Kidney (tissue), 13 donors: ENCODE measurements at regions not wholly inside any gene's neighbourhood (a gene's known extent, or its start where the extent isn't known, plus 50 kb on each side); places are given as distances from the start of the nearest gene placed in this dataset.

ENCODE experiments used
- DNase-seq, 5 donors: peaks; one replicate each; pipeline ENCODE4 v3.0.0-alpha.2; 2013 to 2020
- FAIRE-seq: peaks from 2 replicates; lab custom pipeline; 2012; peaks lifted over from hg19 to GRCh38; lab: Jason Lieb, UNC
- H3K27ac ChIP-seq, 2 donors: one replicate each; pipeline ENCODE4 v1.7.0; 2013; ENCODE audit warnings: low read depth in 2 of 2, low read length in 2 of 2, inconsistent platforms in 1 of 2
- H3K27me3 ChIP-seq: one replicate; pipeline ENCODE4 v1.7.1; 2013; ENCODE audit warnings: low read length, inconsistent platforms; ENCODE audit not compliant: control insufficient read depth, insufficient read depth
- H3K36me3 ChIP-seq, 3 donors: one replicate each; pipeline versions ENCODE4 v1.7.0 to v1.7.1; 2013; ENCODE audit warnings: low read length in 3 of 3, control low read depth in 1 of 3, inconsistent platforms in 1 of 3; ENCODE audit not compliant: insufficient read depth in 3 of 3, control insufficient read depth in 2 of 3
- H3K4me1 ChIP-seq, 3 donors: one replicate each; pipeline versions ENCODE4 v1.7.0 to v1.7.1; 2013; ENCODE audit warnings: low read length in 3 of 3, inconsistent platforms in 1 of 3, low read depth in 1 of 3; ENCODE audit not compliant: control insufficient read depth in 2 of 3, insufficient read depth in 2 of 3
- H3K4me3 ChIP-seq, 3 donors: one replicate each; pipeline versions ENCODE4 v1.7.0 to v1.8.1; 2013; ENCODE audit warnings: low read length in 3 of 3, control low read depth in 1 of 3, inconsistent platforms in 1 of 3
- H3K9ac ChIP-seq, 3 donors: one replicate each; pipeline versions ENCODE4 v1.7.0 to v1.7.1; 2013; ENCODE audit warnings: low read length in 3 of 3, control low read depth in 1 of 3, inconsistent platforms in 1 of 3
- H3K9me3 ChIP-seq, 3 donors: one replicate each; pipeline versions ENCODE4 v1.7.0 to v1.7.1; 2013; ENCODE audit warnings: low read length in 3 of 3, control low read depth in 1 of 3, inconsistent platforms in 1 of 3; ENCODE audit not compliant: control insufficient read depth in 2 of 3, insufficient read depth in 1 of 3
- CTCF ChIP-seq: IDR thresholded peaks from 3 replicates; pipeline ENCODE4 v1.5.1; 2012; ENCODE audit warnings: mild to moderate bottlenecking, moderate library complexity, borderline replicate concordance; ENCODE audit not compliant: insufficient read depth; ENCODE audit errors: extremely low read depth
- intact Hi-C: fragments of 100-400 bp; cut with DNase I; formaldehyde crosslinking; loops from one replicate; pipeline ENCODE4 v1.11.1; 2022
- donor health status: control.
- donor health status: control.
- donor health status: control.
- donor health status: control.
- donor health status: control.
- donor health status: DM: yes; HTN: yes; CAD: no.
- donor health status: Normal renal cell carcinoma (clear cell type).

GRCh38 chr2:15784106-15784885, 156.1 kb upstream of the MYCN start:
- no peaks in the 10 kb centered on the region for H3K27me3 ChIP-seq
- no peak overlapping the region for H3K27ac ChIP-seq
- H3K4me3 ChIP-seq, result no peak overlapping the region
- intact Hi-C loops, result no loop called here
- DNase-seq, result no peak
- FAIRE-seq, result no peak
- H3K4me1 ChIP-seq, result no peaks in the 10 kb centered on the region
- no peak overlapping the region for H3K9ac ChIP-seq
- no peaks in the 10 kb centered on the region for H3K36me3 ChIP-seq
- no peaks in the 10 kb centered on the region for H3K9me3 ChIP-seq
- TF ChIP-seq CTCF, result no peak

- no peak overlapping the region for H3K9ac ChIP-seq
- no peak for TF ChIP-seq CTCF
- no peaks in the 10 kb centered on the region for H3K9me3 ChIP-seq
- peak in 1 of 5 donors; percentile 33 for DNase-seq
- intact Hi-C loops, result no loop called here
- no peak overlapping the region for H3K4me3 ChIP-seq
- no peaks in the 10 kb centered on the region for H3K36me3 ChIP-seq
- H3K4me1 ChIP-seq, result no peaks in the 10 kb centered on the region
- no peaks in the 10 kb centered on the region for H3K27me3 ChIP-seq
- H3K27ac ChIP-seq, result no peak overlapping the region
- FAIRE-seq, result no peak
Observed at GRCh38 chr2:15784886-15785801, 155.2 kb upstream of the MYCN start.

- H3K4me1 ChIP-seq, result no peaks in the 10 kb centered on the region
- H3K36me3 ChIP-seq, result no peaks in the 10 kb centered on the region
- no peak for TF ChIP-seq CTCF
- intact Hi-C loops, result no loop called here
- no peaks in the 10 kb centered on the region for H3K27me3 ChIP-seq
- no peak overlapping the region for H3K27ac ChIP-seq
- FAIRE-seq (no peak), DNase-seq (no peak)
- H3K9ac ChIP-seq, result no peak overlapping the region
- no peaks in the 10 kb centered on the region for H3K9me3 ChIP-seq
- no peak overlapping the region for H3K4me3 ChIP-seq
Observed at GRCh38 chr2:15786003-15786654, 154.2 kb upstream of the MYCN start.
